Astrocyte (in vitro differentiated cells and primary cell): ENCODE measurements at regions not wholly inside any gene's neighbourhood (a gene's known extent, or its start where the extent isn't known, plus 50 kb on each side); places are given as distances from the start of the nearest gene placed in this dataset.

Experiments
- DNase-seq: peaks from one replicate; pipeline ENCODE4 v3.0.0-alpha.2; 2010; ENCODE audit warnings: low read depth
- FAIRE-seq: peaks from 2 replicates; lab custom pipeline; 2011; peaks lifted over from hg19 to GRCh38; lab: Jason Lieb, UNC
- H2AFZ ChIP-seq: 2 replicates; pipeline ENCODE4 v1.6.0; 2012; ENCODE audit warnings: low read depth, low read length, inconsistent platforms
- H3K27ac ChIP-seq: 2 replicates; pipeline ENCODE4 v1.5.1; 2011; ENCODE audit warnings: low read depth, low read length, inconsistent platforms
- H3K27me3 ChIP-seq: 2 replicates; pipeline ENCODE4 v1.6.0; 2011; ENCODE audit warnings: low read length, inconsistent platforms; ENCODE audit not compliant: insufficient read depth
- H3K36me3 ChIP-seq: 2 replicates; pipeline ENCODE4 v1.5.1; 2011; ENCODE audit warnings: low read length, inconsistent platforms; ENCODE audit not compliant: insufficient read depth
- H3K4me1 ChIP-seq: 2 replicates; pipeline ENCODE4 v1.5.1; 2011; ENCODE audit warnings: low read length, inconsistent platforms; ENCODE audit not compliant: insufficient read depth
- H3K4me2 ChIP-seq: 2 replicates; pipeline ENCODE4 v1.6.0; 2012; ENCODE audit warnings: low read length, inconsistent platforms
- H3K4me3 ChIP-seq: 2 replicates; pipeline ENCODE4 v1.5.1; 2011; ENCODE audit warnings: low read depth, mild to moderate bottlenecking, low read length, inconsistent platforms; ENCODE audit not compliant: insufficient read depth
- H3K79me2 ChIP-seq: 2 replicates; pipeline ENCODE4 v1.6.0; 2012; ENCODE audit warnings: mild to moderate bottlenecking, low read length, inconsistent platforms; ENCODE audit not compliant: insufficient read depth
- H3K9ac ChIP-seq: 2 replicates; pipeline ENCODE4 v1.6.0; 2012; ENCODE audit warnings: mild to moderate bottlenecking, low read length, inconsistent platforms
- H3K9me3 ChIP-seq: 2 replicates; pipeline ENCODE4 v1.5.1; 2012; ENCODE audit warnings: low read depth, mild to moderate bottlenecking, low read length, inconsistent platforms; ENCODE audit not compliant: insufficient read depth
- H4K20me1 ChIP-seq: 2 replicates; pipeline ENCODE4 v1.6.0; 2012; ENCODE audit warnings: low read length, inconsistent platforms; ENCODE audit not compliant: insufficient read depth
- H3K27ac Mint-ChIP-seq: one replicate; pipeline ENCODE4 v1.8.0; 2021; ENCODE audit warnings: mild to moderate bottlenecking, mixed read lengths; ENCODE audit not compliant: unreplicated experiment
- H3K27me3 Mint-ChIP-seq: one replicate; pipeline ENCODE4 v1.8.0; 2021; ENCODE audit warnings: low read depth, mixed read lengths; ENCODE audit not compliant: unreplicated experiment
- H3K36me3 Mint-ChIP-seq: one replicate; pipeline ENCODE4 v1.8.0; 2021; ENCODE audit warnings: low read depth, mixed read lengths; ENCODE audit not compliant: unreplicated experiment
- H3K4me1 Mint-ChIP-seq: one replicate; pipeline ENCODE4 v1.8.0; 2021; ENCODE audit warnings: low read depth, mixed read lengths; ENCODE audit not compliant: unreplicated experiment
- H3K4me3 Mint-ChIP-seq: one replicate; pipeline ENCODE4 v1.8.0; 2021; ENCODE audit warnings: mild to moderate bottlenecking, moderate library complexity, mixed read lengths; ENCODE audit not compliant: unreplicated experiment
- H3K9me3 Mint-ChIP-seq: one replicate; pipeline ENCODE4 v1.8.0; 2021; ENCODE audit warnings: mild to moderate bottlenecking, mixed read lengths; ENCODE audit not compliant: unreplicated experiment
- EZH2 ChIP-seq: IDR thresholded peaks from 2 replicates; pipeline ENCODE4 v1.6.1; 2012; ENCODE audit warnings: mild to moderate bottlenecking, low read length, inconsistent platforms; ENCODE audit not compliant: insufficient read depth
- TF ChIP-seq, protein P1 (sequence below): IDR thresholded peaks from 2 replicates; pipeline ENCODE4 v1.5.1; 2011; ENCODE audit warnings: low read depth, mild to moderate bottlenecking, inconsistent platforms, low read length, moderate library complexity; ENCODE audit not compliant: insufficient read depth

DNA sequence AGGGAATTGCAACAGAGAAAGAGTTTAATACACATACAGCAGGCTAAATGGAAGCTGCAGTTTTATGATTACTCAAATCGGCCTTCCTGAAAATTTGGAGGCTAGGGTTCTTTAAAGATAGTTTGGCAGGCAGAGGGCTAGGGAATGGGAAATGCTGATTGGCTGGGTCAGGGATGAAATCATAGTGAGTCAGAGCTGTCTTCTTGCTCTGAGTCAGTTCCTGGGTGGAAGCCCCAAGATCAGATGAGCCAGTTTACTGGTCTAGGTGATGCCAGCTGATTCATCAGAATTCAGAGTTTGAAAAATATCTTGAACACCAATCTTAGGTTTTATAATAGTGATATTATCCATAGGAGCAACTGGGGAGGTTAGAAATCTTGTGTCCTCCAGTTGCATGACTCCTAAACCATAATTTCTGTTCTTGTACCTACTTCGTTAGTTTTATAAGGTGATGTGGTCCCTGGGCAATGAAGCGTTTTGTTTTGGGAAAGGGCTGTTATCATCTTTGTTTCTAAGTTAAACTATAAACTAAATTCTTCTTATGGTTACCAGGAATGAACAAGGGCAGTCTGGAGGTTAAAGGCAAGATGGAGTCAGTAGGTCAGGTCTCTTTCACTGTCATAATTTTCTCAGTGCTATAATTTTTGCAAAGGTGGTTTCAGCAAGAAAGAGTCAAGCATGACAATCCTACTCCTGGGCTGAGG, 257.8 kb upstream of the CCDC196 start:
- peak; percentile 70 for DNase-seq
- Histone ChIP-seq H3K79me2 (no peaks in the 10 kb centered on the region), H3K27ac (no peak overlapping the region), H3K4me1 (peaks cover 5% of the 10 kb centered on the region), H3K9me3 (no peaks in the 10 kb centered on the region), H3K4me2 (no peak overlapping the region), H3K36me3 (no peaks in the 10 kb centered on the region), H2AFZ (no peak overlapping the region), H4K20me1 (no peaks in the 10 kb centered on the region), H3K9ac (no peak overlapping the region), H3K27me3 (no peaks in the 10 kb centered on the region), H3K4me3 (no peak overlapping the region)
- TF ChIP-seq, protein P1, sequence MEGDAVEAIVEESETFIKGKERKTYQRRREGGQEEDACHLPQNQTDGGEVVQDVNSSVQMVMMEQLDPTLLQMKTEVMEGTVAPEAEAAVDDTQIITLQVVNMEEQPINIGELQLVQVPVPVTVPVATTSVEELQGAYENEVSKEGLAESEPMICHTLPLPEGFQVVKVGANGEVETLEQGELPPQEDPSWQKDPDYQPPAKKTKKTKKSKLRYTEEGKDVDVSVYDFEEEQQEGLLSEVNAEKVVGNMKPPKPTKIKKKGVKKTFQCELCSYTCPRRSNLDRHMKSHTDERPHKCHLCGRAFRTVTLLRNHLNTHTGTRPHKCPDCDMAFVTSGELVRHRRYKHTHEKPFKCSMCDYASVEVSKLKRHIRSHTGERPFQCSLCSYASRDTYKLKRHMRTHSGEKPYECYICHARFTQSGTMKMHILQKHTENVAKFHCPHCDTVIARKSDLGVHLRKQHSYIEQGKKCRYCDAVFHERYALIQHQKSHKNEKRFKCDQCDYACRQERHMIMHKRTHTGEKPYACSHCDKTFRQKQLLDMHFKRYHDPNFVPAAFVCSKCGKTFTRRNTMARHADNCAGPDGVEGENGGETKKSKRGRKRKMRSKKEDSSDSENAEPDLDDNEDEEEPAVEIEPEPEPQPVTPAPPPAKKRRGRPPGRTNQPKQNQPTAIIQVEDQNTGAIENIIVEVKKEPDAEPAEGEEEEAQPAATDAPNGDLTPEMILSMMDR, result no peak
- no peak for TF ChIP-seq EZH2
- Mint-ChIP-seq H3K36me3 (no peaks in the 10 kb centered on the region), H3K4me1 (no peaks in the 10 kb centered on the region), H3K27me3 (no peaks in the 10 kb centered on the region), H3K4me3 (no peak overlapping the region), H3K27ac (no peak overlapping the region), H3K9me3 (peaks cover 7% of the 10 kb centered on the region)
- peak; percentile 39 for FAIRE-seq

DNA sequence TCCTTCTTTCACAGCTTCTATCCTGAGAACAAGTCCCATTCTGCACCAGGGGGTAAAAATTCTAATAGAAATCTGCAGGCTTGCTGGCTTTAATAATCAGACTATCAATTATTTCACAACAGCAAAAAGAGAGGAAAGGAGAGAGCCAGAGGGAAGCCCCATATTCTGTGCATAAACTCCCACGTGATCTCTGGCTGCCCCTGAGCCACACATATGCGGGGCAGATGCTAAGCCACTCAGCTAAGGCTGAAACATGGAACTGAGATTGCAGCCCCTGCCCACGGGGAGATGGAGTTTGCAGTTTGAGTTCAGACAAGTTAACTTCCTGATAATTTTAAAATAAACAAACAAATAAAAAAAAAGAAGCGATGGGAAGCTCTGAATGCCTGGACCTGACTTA, 254.4 kb upstream of the CCDC196 start:
- H3K4me3 Mint-ChIP-seq, result no peak overlapping the region
- no peak overlapping the region for H3K27ac ChIP-seq
- peaks cover 4% of the 10 kb centered on the region for H3K9me3 Mint-ChIP-seq
- no peaks in the 10 kb centered on the region for H3K27me3 ChIP-seq
- TF ChIP-seq EZH2, result no peak
- TF ChIP-seq, protein P1, result no peak
- DNase-seq (no peak), FAIRE-seq (no peak)
- H4K20me1 ChIP-seq, result no peaks in the 10 kb centered on the region
- H3K27me3 Mint-ChIP-seq, result peaks cover 4% of the 10 kb centered on the region
- no peaks in the 10 kb centered on the region for H3K9me3 ChIP-seq
- H3K27ac Mint-ChIP-seq, result no peak overlapping the region
- H2AFZ ChIP-seq, result no peak overlapping the region
- no peaks in the 10 kb centered on the region for H3K79me2 ChIP-seq
- H3K4me1 Mint-ChIP-seq, result no peaks in the 10 kb centered on the region
- no peak overlapping the region for H3K4me3 ChIP-seq
- peaks cover 5% of the 10 kb centered on the region for H3K4me1 ChIP-seq
- H3K4me2 ChIP-seq, result no peak overlapping the region
- no peaks in the 10 kb centered on the region for H3K36me3 ChIP-seq
- no peaks in the 10 kb centered on the region for H3K36me3 Mint-ChIP-seq
- no peak overlapping the region for H3K9ac ChIP-seq

DNA sequence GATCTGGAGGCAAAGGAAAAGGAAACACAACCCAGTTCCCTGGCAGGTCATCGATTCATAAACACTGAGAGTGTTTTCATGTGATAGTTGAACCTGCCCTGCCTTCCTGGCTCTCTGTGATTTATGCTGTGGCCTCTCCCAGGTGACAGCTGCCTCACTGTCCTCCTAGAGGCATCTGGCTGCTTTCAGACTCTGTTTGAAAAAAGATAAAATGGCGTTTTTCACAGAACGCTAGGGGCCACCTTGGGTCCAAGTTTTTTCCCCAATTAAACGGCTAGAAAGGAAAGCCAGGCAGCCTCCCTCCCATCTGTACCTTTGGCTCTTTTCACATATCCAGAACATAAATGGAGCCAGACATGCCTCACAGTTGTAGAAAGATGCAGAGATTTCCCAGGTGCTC, 252.6 kb upstream of the CCDC196 start:
- Mint-ChIP-seq H3K9me3 (no peaks in the 10 kb centered on the region), H3K36me3 (no peaks in the 10 kb centered on the region), H3K4me3 (no peak overlapping the region), H3K4me1 (no peaks in the 10 kb centered on the region), H3K27me3 (peaks cover 4% of the 10 kb centered on the region), H3K27ac (no peak overlapping the region)
- DNase-seq (no peak), FAIRE-seq (no peak)
- Histone ChIP-seq H3K4me2 (no peak overlapping the region), H4K20me1 (no peaks in the 10 kb centered on the region), H3K27ac (no peak overlapping the region), H3K4me1 (peaks cover 4% of the 10 kb centered on the region), H3K9ac (no peak overlapping the region), H3K27me3 (no peaks in the 10 kb centered on the region), H3K79me2 (no peaks in the 10 kb centered on the region), H3K9me3 (no peaks in the 10 kb centered on the region), H2AFZ (no peak overlapping the region), H3K4me3 (no peak overlapping the region), H3K36me3 (no peaks in the 10 kb centered on the region)
- TF ChIP-seq, protein P1, result no peak
- no peak for TF ChIP-seq EZH2
